Colonic mucosa (tissue), 4 donors: ENCODE measurements at regions not wholly inside any gene's neighbourhood (a gene's known extent, or its start where the extent isn't known, plus 50 kb on each side); places are given as distances from the start of the nearest gene placed in this dataset.

Experiments
- DNase-seq: peaks from one replicate; pipeline ENCODE4 v3.0.0-alpha.2; 2020
- H3K27ac ChIP-seq: fragments of 200-600 bp; one replicate; pipeline ENCODE4 v1.8.0; 2021
- H3K27me3 ChIP-seq: fragments of 200-600 bp; one replicate; pipeline ENCODE4 v1.8.0; 2021
- H3K36me3 ChIP-seq: fragments of 200-600 bp; one replicate; pipeline ENCODE4 v1.8.0; 2021
- H3K4me1 ChIP-seq: fragments of 200-600 bp; one replicate; pipeline ENCODE4 v1.8.0; 2021; ENCODE audit warnings: mild to moderate bottlenecking
- H3K4me3 ChIP-seq: fragments of 200-600 bp; one replicate; pipeline ENCODE4 v1.8.0; 2021
- H3K9ac ChIP-seq, 2 donors: one replicate each; pipeline ENCODE4 v1.7.0; 2013; ENCODE audit warnings: control low read depth in 2 of 2, low read depth in 2 of 2, low read length in 2 of 2
- H3K9me3 ChIP-seq: fragments of 200-600 bp; one replicate; pipeline ENCODE4 v1.8.0; 2021
- intact Hi-C: fragments of 100-400 bp; cut with DNase I; formaldehyde crosslinking; loops from one replicate; pipeline ENCODE4 v1.14.1; 2022
- TF ChIP-seq, protein P1 (sequence below): fragments of 200-600 bp; IDR thresholded peaks from one replicate; pipeline ENCODE4 v1.8.0; 2022; ENCODE audit warnings: antibody characterized with exemption, mild to moderate bottlenecking
- donor health status: healthy.
- donor health status: DM: no; HTN: no; CAD: no.
- donor health status: DM: no; HTN: no; CAD: no.

DNA sequence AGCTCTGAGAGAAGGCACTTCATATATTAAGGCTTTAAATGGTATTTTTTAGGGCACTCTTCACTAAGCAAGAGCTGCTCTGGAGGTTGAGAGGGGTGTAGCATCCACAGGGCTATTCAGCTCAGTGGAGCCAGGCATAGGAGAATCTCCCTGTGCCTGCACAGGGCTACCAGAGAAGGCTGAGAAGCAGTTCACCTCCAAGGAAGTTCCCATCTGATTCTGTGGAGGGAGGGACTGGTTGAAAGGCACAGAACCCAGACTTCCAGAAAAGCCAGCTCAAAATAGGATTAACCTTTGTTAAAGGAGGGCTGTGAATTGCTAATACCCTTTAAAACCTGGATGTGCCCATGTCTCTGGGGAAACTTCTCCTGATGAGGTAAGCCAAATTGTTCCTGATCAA, 304.5 kb downstream of the TTLL7 start:
- Histone ChIP-seq H3K27me3 (no peaks in the 10 kb centered on the region), H3K9ac (no peak overlapping the region), H3K9me3 (no peaks in the 10 kb centered on the region), H3K36me3 (no peaks in the 10 kb centered on the region), H3K4me1 (no peaks in the 10 kb centered on the region), H3K27ac (no peak overlapping the region), H3K4me3 (no peak overlapping the region)
- TF ChIP-seq, protein P1, sequence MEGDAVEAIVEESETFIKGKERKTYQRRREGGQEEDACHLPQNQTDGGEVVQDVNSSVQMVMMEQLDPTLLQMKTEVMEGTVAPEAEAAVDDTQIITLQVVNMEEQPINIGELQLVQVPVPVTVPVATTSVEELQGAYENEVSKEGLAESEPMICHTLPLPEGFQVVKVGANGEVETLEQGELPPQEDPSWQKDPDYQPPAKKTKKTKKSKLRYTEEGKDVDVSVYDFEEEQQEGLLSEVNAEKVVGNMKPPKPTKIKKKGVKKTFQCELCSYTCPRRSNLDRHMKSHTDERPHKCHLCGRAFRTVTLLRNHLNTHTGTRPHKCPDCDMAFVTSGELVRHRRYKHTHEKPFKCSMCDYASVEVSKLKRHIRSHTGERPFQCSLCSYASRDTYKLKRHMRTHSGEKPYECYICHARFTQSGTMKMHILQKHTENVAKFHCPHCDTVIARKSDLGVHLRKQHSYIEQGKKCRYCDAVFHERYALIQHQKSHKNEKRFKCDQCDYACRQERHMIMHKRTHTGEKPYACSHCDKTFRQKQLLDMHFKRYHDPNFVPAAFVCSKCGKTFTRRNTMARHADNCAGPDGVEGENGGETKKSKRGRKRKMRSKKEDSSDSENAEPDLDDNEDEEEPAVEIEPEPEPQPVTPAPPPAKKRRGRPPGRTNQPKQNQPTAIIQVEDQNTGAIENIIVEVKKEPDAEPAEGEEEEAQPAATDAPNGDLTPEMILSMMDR = no peak
- no peak for DNase-seq
- intact Hi-C loops = no loop called here

DNA sequence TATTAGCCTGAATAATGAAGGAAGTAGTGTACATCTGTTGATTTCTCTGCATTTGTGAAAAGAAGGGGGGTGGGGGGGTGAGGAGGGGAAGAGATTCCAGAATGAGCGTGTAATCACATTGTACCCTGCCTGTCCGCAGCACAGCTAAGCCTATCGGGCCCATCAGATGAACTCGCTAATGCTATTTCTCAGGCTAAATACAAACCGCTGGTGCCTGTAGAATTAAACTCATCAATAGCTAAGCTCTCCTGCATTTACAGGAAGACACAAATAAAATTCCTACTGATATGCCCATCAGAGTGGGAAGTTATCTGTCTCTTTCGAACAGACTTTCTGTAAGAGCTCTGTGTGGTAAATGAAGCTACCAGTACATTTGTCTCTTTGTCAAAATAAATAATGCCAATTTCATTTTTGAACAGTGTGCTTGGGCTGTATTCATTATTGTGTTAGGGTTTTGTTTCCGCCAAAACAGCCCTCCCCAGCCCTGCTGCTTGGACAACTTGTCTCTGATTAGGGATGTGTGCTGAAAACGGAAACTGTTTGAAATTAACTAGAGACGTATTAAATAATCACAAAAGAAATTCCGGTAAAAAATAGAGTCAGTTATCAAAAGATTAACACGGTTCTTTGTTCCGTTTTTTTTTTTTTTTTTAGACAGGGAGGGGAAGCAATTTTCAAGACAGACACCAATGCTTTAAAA, 305.4 kb downstream of the TTLL7 start:
- no peaks in the 10 kb centered on the region for H3K4me1 ChIP-seq
- H3K27ac ChIP-seq = no peak overlapping the region
- intact Hi-C loops = no loop called here
- no peaks in the 10 kb centered on the region for H3K27me3 ChIP-seq
- TF ChIP-seq, protein P1 = no peak
- DNase-seq = no peak
- H3K9me3 ChIP-seq = no peaks in the 10 kb centered on the region
- no peaks in the 10 kb centered on the region for H3K36me3 ChIP-seq
- no peak overlapping the region for H3K9ac ChIP-seq
- no peak overlapping the region for H3K4me3 ChIP-seq

DNA sequence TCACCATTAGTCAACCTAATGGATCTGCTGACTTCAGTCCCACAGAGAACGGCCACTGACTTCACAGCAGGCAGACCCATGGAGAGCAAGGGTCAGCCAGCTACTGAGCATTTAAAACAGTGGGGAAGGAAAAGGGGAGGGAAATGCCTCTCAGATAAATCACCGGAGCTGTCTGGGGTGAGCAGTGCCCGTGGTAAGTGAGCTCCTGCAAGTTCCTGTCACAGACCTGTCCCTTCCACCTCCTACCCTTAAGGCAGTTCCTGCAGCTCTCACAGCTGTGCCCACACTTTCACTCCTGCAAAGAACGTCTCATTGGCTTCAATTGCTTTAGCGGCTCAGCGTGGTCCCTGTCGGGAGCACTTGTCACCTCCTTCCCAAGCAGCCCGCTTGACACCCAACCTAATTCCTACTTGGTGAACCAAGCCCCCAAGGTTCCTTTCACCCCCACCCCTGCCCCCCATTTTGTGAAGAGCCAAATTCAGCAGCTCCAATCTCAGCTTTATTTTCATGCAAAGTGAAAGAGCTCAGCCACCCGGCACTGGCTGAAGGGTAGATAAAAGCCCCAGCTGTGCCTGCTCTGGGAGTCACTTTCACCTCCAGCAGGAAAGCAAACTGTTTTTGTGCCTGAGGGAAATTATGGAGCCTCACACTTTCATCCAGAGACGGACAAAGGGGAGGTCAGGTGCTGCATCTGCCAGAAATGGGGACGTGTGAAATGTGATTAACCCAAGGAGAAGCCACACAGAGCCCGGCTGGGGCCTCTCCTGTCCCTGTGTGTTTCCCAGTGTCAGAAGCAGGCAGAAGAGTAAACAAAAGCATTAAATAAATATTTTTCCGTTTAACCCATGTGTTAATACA, 306.2 kb downstream of the TTLL7 start:
- no peak overlapping the region for H3K9ac ChIP-seq
- no peaks in the 10 kb centered on the region for H3K9me3 ChIP-seq
- H3K27me3 ChIP-seq = no peaks in the 10 kb centered on the region
- TF ChIP-seq, protein P1 = no peak
- no peak for DNase-seq
- no peak overlapping the region for H3K27ac ChIP-seq
- H3K4me1 ChIP-seq = no peaks in the 10 kb centered on the region
- intact Hi-C loops = no loop called here
- no peaks in the 10 kb centered on the region for H3K36me3 ChIP-seq
- H3K4me3 ChIP-seq = no peak overlapping the region

DNA sequence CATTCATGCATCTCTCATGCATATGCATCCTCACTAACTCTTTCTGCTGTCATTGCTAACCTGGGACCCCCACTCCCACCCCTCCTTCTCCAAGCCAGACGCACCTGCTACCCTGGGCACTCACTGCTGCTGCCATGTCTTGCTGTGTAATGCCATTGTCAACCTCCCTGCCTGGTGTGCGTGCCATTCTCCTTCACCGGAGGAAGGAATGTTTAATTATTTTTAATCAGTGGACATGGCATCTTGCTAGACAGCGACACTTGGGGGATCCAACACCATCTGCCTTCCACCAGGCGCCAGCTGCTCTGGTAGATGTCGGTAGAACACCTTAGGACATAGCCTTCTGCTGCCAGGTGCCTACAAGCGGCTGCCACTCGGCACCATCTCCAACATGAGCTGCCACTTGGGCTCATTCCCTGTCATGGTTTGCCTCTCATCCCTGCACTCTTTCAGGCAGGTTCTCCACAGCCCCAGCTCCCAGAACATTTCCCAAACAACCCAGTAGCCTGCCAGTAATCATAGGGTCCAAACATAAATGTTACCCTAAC, 306.9 kb downstream of the TTLL7 start:
- no peak overlapping the region for H3K4me3 ChIP-seq
- TF ChIP-seq, protein P1 = no peak
- H3K27me3 ChIP-seq = no peaks in the 10 kb centered on the region
- H3K4me1 ChIP-seq = no peaks in the 10 kb centered on the region
- no peak for DNase-seq
- intact Hi-C loops = no loop called here
- H3K9ac ChIP-seq = no peak overlapping the region
- H3K27ac ChIP-seq = no peak overlapping the region
- H3K36me3 ChIP-seq = no peaks in the 10 kb centered on the region
- no peaks in the 10 kb centered on the region for H3K9me3 ChIP-seq

DNA sequence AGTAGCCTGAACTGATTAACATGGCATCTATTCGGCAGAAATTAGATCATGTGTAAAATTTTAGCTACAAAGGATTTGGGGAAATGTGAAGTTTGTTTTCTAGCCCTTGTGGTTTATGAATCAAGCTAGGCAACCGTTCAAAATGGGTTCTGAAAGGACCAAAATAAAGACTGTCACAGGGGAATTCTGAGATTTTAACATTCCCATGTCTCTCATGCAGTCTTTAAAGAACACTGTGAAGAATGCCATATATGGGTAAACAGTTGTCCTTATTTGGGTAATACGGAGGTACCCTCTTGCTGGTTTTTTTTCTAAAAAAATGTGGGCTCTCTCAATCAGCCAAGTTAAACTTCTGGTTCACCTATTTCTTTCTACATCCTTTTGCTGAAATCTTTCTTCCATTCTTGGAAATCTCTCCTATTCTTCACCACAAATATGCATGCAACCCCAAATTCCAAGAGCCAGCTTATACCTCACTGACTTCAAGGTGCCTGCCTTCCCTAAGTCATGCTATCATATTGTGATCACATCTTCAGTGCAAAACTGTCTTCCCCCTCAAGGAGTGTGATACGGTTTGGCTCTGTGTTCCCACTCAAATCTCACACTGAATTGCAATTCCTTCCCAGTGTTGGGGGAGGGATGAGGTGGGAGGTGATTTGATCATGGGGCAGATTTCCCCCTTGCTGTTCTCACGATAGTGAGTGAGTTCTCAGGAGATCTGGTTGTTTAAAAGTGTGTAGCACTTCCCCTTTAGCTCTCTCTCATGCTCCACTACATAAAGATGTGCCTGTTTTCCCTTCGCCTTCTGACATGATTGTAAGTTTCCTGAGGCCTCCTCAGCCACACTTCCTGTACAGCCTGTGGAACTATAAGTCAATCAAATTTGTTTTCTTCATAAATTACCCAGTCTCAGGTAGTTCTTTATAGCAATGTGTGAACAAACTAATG, 308.7 kb downstream of the TTLL7 start:
- Histone ChIP-seq H3K4me1 (no peaks in the 10 kb centered on the region), H3K9ac (no peak overlapping the region), H3K27me3 (no peaks in the 10 kb centered on the region), H3K9me3 (no peaks in the 10 kb centered on the region), H3K27ac (no peak overlapping the region), H3K36me3 (no peaks in the 10 kb centered on the region), H3K4me3 (no peak overlapping the region)
- intact Hi-C loops = no loop called here
- no peak for DNase-seq
- TF ChIP-seq, protein P1 = no peak
